RWPE2 (cell line): ENCODE measurements at regions not wholly inside any gene's neighbourhood (a gene's known extent, or its start where the extent isn't known, plus 50 kb on each side); places are given as distances from the start of the nearest gene placed in this dataset.

Experiments
- ATAC-seq: fragments of 200-7000 bp; cut with Tn5 transposase; 3 replicates; pipeline ENCODE4 v1.9.1; 2021; ENCODE audit warnings: low read depth
- DNase-seq: peaks from one replicate; pipeline ENCODE4 v3.0.0-alpha.2; 2020; ENCODE audit warnings: low spot score
- H3K27ac ChIP-seq: fragments of 450-650 bp; 2 replicates; pipeline ENCODE4 v1.5.1; 2017; ENCODE audit warnings: mild to moderate bottlenecking; ENCODE audit not compliant: poor library complexity, severe bottlenecking
- H3K27me3 ChIP-seq: fragments of 250-450 bp; sonication (Bioruptor Pico); 2 replicates; pipeline ENCODE4 v1.5.1; 2021; ENCODE audit warnings: mild to moderate bottlenecking, moderate library complexity; ENCODE audit not compliant: insufficient read depth, poor library complexity, severe bottlenecking
- H3K36me3 ChIP-seq: fragments of 250-450 bp; sonication (Bioruptor Pico); 2 replicates; pipeline ENCODE4 v1.5.1; 2020; ENCODE audit warnings: low read depth, mild to moderate bottlenecking, moderate library complexity
- H3K4me1 ChIP-seq: fragments of 250-450 bp; sonication (Bioruptor Pico); 2 replicates; pipeline ENCODE4 v1.5.1; 2021; ENCODE audit warnings: mild to moderate bottlenecking, moderate library complexity; ENCODE audit not compliant: insufficient read depth, poor library complexity, severe bottlenecking
- H3K4me3 ChIP-seq: fragments of 250-450 bp; sonication (Bioruptor Pico); 2 replicates; pipeline ENCODE4 v1.5.1; 2021; ENCODE audit warnings: mild to moderate bottlenecking, moderate library complexity; ENCODE audit not compliant: severe bottlenecking
- H3K9me3 ChIP-seq: fragments of 250-450 bp; sonication (Bioruptor Pico); 2 replicates; pipeline ENCODE4 v1.5.1; 2021; ENCODE audit warnings: mild to moderate bottlenecking, moderate library complexity; ENCODE audit not compliant: severe bottlenecking
- TF ChIP-seq, protein P1 (sequence below): fragments of 450-650 bp; IDR thresholded peaks from one replicate; pipeline ENCODE4 v1.5.1; 2017; ENCODE audit warnings: mild to moderate bottlenecking, moderate library complexity; ENCODE audit not compliant: poor library complexity, severe bottlenecking

DNA sequence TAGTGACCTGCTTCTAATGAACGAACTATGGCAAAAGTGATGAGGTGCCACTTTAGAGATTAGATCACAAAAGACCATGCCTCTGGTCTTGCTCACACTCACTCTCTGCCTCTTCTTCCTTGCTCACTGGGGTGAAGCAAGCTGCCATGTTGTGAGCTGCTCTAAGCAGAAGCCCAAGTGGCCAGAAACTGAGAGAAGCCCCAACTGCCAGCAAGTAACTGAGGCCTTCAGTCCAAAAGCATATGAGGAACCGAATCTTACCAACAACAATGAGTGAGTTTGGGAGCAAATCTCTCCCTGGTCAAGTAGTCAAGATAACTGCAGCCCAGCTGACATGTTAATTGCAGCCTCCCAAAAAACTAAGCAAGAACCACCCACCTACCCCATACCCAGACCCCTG, 126.0 kb upstream of the ACO1 start:
- Histone ChIP-seq H3K9me3 (no peaks in the 10 kb centered on the region), H3K27me3 (no peaks in the 10 kb centered on the region), H3K27ac (no peak overlapping the region), H3K4me1 (no peaks in the 10 kb centered on the region), H3K4me3 (no peak overlapping the region), H3K36me3 (no peaks in the 10 kb centered on the region)
- DNase-seq (no peak), ATAC-seq (no peak)
- TF ChIP-seq, protein P1, sequence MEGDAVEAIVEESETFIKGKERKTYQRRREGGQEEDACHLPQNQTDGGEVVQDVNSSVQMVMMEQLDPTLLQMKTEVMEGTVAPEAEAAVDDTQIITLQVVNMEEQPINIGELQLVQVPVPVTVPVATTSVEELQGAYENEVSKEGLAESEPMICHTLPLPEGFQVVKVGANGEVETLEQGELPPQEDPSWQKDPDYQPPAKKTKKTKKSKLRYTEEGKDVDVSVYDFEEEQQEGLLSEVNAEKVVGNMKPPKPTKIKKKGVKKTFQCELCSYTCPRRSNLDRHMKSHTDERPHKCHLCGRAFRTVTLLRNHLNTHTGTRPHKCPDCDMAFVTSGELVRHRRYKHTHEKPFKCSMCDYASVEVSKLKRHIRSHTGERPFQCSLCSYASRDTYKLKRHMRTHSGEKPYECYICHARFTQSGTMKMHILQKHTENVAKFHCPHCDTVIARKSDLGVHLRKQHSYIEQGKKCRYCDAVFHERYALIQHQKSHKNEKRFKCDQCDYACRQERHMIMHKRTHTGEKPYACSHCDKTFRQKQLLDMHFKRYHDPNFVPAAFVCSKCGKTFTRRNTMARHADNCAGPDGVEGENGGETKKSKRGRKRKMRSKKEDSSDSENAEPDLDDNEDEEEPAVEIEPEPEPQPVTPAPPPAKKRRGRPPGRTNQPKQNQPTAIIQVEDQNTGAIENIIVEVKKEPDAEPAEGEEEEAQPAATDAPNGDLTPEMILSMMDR, result no peak

DNA sequence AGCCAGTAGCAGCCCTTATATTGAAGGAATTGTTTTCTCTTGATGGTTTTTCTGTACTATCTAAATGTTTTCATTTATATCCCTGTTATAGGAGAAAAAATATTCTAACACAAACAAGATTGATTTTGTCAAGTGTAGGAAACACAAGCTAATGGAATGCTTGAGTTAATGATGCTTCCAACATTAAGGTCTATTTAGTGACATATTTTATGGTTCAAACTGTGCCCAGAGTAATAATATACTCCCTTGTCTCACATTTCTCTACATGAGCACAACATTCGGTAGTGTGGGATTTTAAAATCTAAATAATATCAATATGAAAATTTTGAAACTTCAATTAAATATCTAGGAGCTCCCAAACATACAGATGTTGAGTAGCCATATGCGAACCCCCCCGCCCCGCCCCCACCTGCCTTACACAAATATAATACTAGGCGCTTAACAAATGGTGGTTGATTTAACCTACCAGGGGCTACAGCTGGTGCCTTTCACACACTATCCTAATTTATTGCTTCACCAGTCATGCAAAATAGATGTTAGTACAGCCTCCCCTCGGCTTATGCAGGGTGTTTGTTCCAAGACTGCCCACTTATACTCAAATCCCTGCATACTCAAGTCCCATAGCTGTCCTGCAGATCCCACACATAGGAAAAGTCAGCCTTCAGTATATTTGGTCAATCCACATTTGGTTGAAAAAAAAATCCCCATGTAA, 124.1 kb upstream of the ACO1 start:
- Histone ChIP-seq H3K27me3 (no peaks in the 10 kb centered on the region), H3K36me3 (no peaks in the 10 kb centered on the region), H3K9me3 (no peaks in the 10 kb centered on the region), H3K27ac (no peak overlapping the region), H3K4me1 (no peaks in the 10 kb centered on the region), H3K4me3 (no peak overlapping the region)
- no peak for DNase-seq
- TF ChIP-seq, protein P1, result no peak
- ATAC-seq, result no peak

DNA sequence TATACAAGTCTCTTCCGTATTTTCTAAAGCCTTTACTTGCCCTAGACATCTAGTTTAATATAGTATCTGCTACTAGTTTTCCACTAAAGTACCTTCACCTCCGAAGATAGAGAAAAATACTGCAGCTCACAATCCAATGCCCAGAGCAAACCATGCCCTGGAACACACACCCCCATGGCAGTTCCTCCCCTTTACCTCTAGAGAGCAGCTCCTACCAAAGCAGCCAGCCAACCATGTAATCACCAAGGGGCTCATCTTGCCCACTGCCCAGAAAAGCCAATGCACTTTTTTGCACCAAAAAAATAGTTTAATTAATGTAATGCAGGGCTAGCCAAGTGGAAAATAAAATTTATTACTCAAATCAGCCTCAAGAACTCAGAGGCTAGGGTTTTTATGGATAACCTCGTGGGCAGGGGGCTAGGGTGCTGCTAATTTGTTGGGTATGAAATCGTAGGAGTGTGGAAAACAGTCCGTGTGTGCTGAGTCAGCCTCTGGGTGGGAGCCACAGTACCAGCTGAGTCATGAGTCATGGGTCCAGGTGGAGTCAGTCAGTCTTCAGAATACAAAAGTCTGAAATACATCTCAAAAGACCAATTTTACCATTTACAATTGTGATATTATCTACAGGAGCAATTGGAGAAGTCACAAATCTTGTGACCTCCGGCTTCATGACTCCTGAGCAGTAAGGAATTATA, 120.1 kb upstream of the ACO1 start:
- no peak for DNase-seq

DNA sequence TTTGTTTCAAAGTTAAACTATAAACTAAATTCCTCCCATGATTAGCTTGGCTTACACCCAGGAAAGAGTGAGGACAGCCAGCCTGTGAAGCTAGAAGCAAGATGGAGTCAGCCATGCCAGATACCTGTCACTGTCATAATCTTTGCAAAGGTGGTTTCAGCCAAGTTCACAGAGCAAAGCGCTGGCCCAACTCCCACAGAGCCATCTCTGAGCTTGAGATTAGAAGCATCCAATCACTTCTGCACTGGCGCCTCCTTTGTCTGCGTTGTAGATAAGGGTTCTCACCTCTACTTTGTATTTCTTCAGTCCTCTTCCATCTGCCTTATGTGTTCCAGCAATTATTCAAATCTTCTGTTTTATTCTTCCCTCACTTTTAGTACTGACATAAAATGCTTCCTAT, 119.4 kb upstream of the ACO1 start:
- H3K4me1 ChIP-seq, result no peaks in the 10 kb centered on the region
- DNase-seq, result no peak

More for the DNA sequence above, 120.1 kb upstream of the ACO1 start:
- H3K9me3 ChIP-seq, result no peaks in the 10 kb centered on the region
- TF ChIP-seq, protein P1, result no peak
- H3K4me3 ChIP-seq, result no peak overlapping the region
- no peaks in the 10 kb centered on the region for H3K36me3 ChIP-seq
- no peak overlapping the region for H3K27ac ChIP-seq
- ATAC-seq, result peak; percentile 44; the same call in 1 of the 3 replicates
- H3K4me1 ChIP-seq, result no peaks in the 10 kb centered on the region
- no peaks in the 10 kb centered on the region for H3K27me3 ChIP-seq

More for the DNA sequence above, 119.4 kb upstream of the ACO1 start:
- H3K27ac ChIP-seq, result no peak overlapping the region
- ATAC-seq, result no peak
- no peaks in the 10 kb centered on the region for H3K36me3 ChIP-seq
- H3K9me3 ChIP-seq, result no peaks in the 10 kb centered on the region
- H3K27me3 ChIP-seq, result no peaks in the 10 kb centered on the region
- no peak overlapping the region for H3K4me3 ChIP-seq
- TF ChIP-seq, protein P1, result no peak
